ENCODE measurements at regions not wholly inside any gene's neighbourhood (a gene's known extent, or its start where the extent isn't known, plus 50 kb on each side); places are given as distances from the start of the nearest gene placed in this dataset.

GRCh38 chr1:91606546-91607078 is 106.0 kb downstream of the CDC7 start:
- TF ChIP-seq, protein P1, sequence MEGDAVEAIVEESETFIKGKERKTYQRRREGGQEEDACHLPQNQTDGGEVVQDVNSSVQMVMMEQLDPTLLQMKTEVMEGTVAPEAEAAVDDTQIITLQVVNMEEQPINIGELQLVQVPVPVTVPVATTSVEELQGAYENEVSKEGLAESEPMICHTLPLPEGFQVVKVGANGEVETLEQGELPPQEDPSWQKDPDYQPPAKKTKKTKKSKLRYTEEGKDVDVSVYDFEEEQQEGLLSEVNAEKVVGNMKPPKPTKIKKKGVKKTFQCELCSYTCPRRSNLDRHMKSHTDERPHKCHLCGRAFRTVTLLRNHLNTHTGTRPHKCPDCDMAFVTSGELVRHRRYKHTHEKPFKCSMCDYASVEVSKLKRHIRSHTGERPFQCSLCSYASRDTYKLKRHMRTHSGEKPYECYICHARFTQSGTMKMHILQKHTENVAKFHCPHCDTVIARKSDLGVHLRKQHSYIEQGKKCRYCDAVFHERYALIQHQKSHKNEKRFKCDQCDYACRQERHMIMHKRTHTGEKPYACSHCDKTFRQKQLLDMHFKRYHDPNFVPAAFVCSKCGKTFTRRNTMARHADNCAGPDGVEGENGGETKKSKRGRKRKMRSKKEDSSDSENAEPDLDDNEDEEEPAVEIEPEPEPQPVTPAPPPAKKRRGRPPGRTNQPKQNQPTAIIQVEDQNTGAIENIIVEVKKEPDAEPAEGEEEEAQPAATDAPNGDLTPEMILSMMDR (IDR thresholded peaks at IDR 0.05; ENCODE audit: low read depth, low read length) = no peak
- no peak for TF ChIP-seq EZH2phosphoT487 (IDR thresholded peaks at IDR 0.05; ENCODE audit: low read depth)
